ENCODE measurements at regions not wholly inside any gene's neighbourhood (a gene's known extent, or its start where the extent isn't known, plus 50 kb on each side); places are given as distances from the start of the nearest gene placed in this dataset.

GRCh38 chr5:107257885-107258520, 412.7 kb downstream of the EFNA5 start:
- TF ChIP-seq CTCF (IDR thresholded peaks at IDR 0.05; ENCODE audit: insufficient read depth, low read depth, low read length) (no peak), EZH2 (IDR thresholded peaks at IDR 0.05; ENCODE audit: insufficient read depth, low read length) (no peak)

All from astrocyte (in vitro differentiated cells and primary cell).